Kidney (tissue), 13 donors: ENCODE measurements at regions not wholly inside any gene's neighbourhood (a gene's known extent, or its start where the extent isn't known, plus 50 kb on each side); places are given as distances from the start of the nearest gene placed in this dataset.

Experiments
- DNase-seq, 5 donors: peaks; one replicate each; pipeline ENCODE4 v3.0.0-alpha.2; 2013 to 2020
- FAIRE-seq: peaks from 2 replicates; lab custom pipeline; 2012; peaks lifted over from hg19 to GRCh38; lab: Jason Lieb, UNC
- H3K27ac ChIP-seq, 2 donors: one replicate each; pipeline ENCODE4 v1.7.0; 2013; ENCODE audit warnings: low read depth in 2 of 2, low read length in 2 of 2, inconsistent platforms in 1 of 2
- H3K27me3 ChIP-seq: one replicate; pipeline ENCODE4 v1.7.1; 2013; ENCODE audit warnings: low read length, inconsistent platforms; ENCODE audit not compliant: control insufficient read depth, insufficient read depth
- H3K36me3 ChIP-seq, 3 donors: one replicate each; pipeline versions ENCODE4 v1.7.0 to v1.7.1; 2013; ENCODE audit warnings: low read length in 3 of 3, control low read depth in 1 of 3, inconsistent platforms in 1 of 3; ENCODE audit not compliant: insufficient read depth in 3 of 3, control insufficient read depth in 2 of 3
- H3K4me1 ChIP-seq, 3 donors: one replicate each; pipeline versions ENCODE4 v1.7.0 to v1.7.1; 2013; ENCODE audit warnings: low read length in 3 of 3, inconsistent platforms in 1 of 3, low read depth in 1 of 3; ENCODE audit not compliant: control insufficient read depth in 2 of 3, insufficient read depth in 2 of 3
- H3K4me3 ChIP-seq, 3 donors: one replicate each; pipeline versions ENCODE4 v1.7.0 to v1.8.1; 2013; ENCODE audit warnings: low read length in 3 of 3, control low read depth in 1 of 3, inconsistent platforms in 1 of 3
- H3K9ac ChIP-seq, 3 donors: one replicate each; pipeline versions ENCODE4 v1.7.0 to v1.7.1; 2013; ENCODE audit warnings: low read length in 3 of 3, control low read depth in 1 of 3, inconsistent platforms in 1 of 3
- H3K9me3 ChIP-seq, 3 donors: one replicate each; pipeline versions ENCODE4 v1.7.0 to v1.7.1; 2013; ENCODE audit warnings: low read length in 3 of 3, control low read depth in 1 of 3, inconsistent platforms in 1 of 3; ENCODE audit not compliant: control insufficient read depth in 2 of 3, insufficient read depth in 1 of 3
- CTCF ChIP-seq: IDR thresholded peaks from 3 replicates; pipeline ENCODE4 v1.5.1; 2012; ENCODE audit warnings: mild to moderate bottlenecking, moderate library complexity, borderline replicate concordance; ENCODE audit not compliant: insufficient read depth; ENCODE audit errors: extremely low read depth
- intact Hi-C: fragments of 100-400 bp; cut with DNase I; formaldehyde crosslinking; loops from one replicate; pipeline ENCODE4 v1.11.1; 2022
- donor health status: control.
- donor health status: control.
- donor health status: control.
- donor health status: control.
- donor health status: control.
- donor health status: DM: yes; HTN: yes; CAD: no.
- donor health status: Normal renal cell carcinoma (clear cell type).

GRCh38 chr7:49020145-49020544 is 95.8 kb downstream of the CDC14C start:
- peak in 1 of 5 donors; percentile 28 for DNase-seq
- Histone ChIP-seq H3K36me3 (no peaks in the 10 kb centered on the region), H3K27ac (no peak overlapping the region), H3K4me1 (no peaks in the 10 kb centered on the region), H3K9ac (no peak overlapping the region), H3K9me3 (no peaks in the 10 kb centered on the region), H3K27me3 (no peaks in the 10 kb centered on the region), H3K4me3 (no peak overlapping the region)
- no peak for FAIRE-seq
- intact Hi-C loops = no loop called here
- TF ChIP-seq CTCF = no peak

GRCh38 chr7:49022448-49022847 is 98.1 kb downstream of the CDC14C start:
- FAIRE-seq = no peak
- intact Hi-C loops = no loop called here

GRCh38 chr7:49023345-49024328 is 99.3 kb downstream of the CDC14C start:
- no peak for FAIRE-seq
- Histone ChIP-seq H3K36me3 (no peaks in the 10 kb centered on the region), H3K9me3 (no peaks in the 10 kb centered on the region), H3K27me3 (no peaks in the 10 kb centered on the region), H3K27ac (no peak overlapping the region), H3K4me3 (no peak overlapping the region), H3K4me1 (no peaks in the 10 kb centered on the region), H3K9ac (no peak overlapping the region)
- DNase-seq = peak in 3 of 5 donors; percentile 15 to 23 (median 21)
- intact Hi-C loops = no loop called here
- TF ChIP-seq CTCF = no peak

More at GRCh38 chr7:49022448-49022847, 98.1 kb downstream of the CDC14C start:
- H3K27me3 ChIP-seq = no peaks in the 10 kb centered on the region
- no peak overlapping the region for H3K9ac ChIP-seq
- no peaks in the 10 kb centered on the region for H3K9me3 ChIP-seq
- no peak overlapping the region for H3K4me3 ChIP-seq
- H3K36me3 ChIP-seq = no peaks in the 10 kb centered on the region
- DNase-seq = no peak
- H3K27ac ChIP-seq = no peak overlapping the region
- H3K4me1 ChIP-seq = no peaks in the 10 kb centered on the region
- TF ChIP-seq CTCF = no peak
